Stimulated activated memory B cell treated with anti-CD40 and anti-IgM and Interleukin-4, amounts not matched to agents 10 μg/mL and 1 μg/mL and 100 μg/mL, for 72 hours (primary cell): ENCODE measurements at regions not wholly inside any gene's neighbourhood (a gene's known extent, or its start where the extent isn't known, plus 50 kb on each side); places are given as distances from the start of the nearest gene placed in this dataset.
A peak's percentile ranks its signal among the peaks of the same experiment; 100 is the strongest.

Source experiments
- ATAC-seq: fragments of 150-1000 bp; cut with Tn5 transposase; 2 replicates; pipeline ENCODE4 v1.10.0; 2021
- H3K27ac Mint-ChIP-seq: one replicate; pipeline ENCODE4 v1.8.0; 2022; ENCODE audit warnings: mild to moderate bottlenecking, mixed read lengths
- H3K27me3 Mint-ChIP-seq: one replicate; pipeline ENCODE4 v1.8.0; 2022; ENCODE audit warnings: mixed read lengths
- H3K36me3 Mint-ChIP-seq: one replicate; pipeline ENCODE4 v1.8.0; 2022; ENCODE audit warnings: mixed read lengths
- H3K4me1 Mint-ChIP-seq: one replicate; pipeline ENCODE4 v1.8.0; 2022; ENCODE audit warnings: mixed read lengths
- H3K4me3 Mint-ChIP-seq: one replicate; pipeline ENCODE4 v1.8.0; 2022; ENCODE audit warnings: mild to moderate bottlenecking, moderate library complexity, mixed read lengths
- H3K9me3 Mint-ChIP-seq: one replicate; pipeline ENCODE4 v1.8.0; 2022; ENCODE audit warnings: mixed read lengths

DNA sequence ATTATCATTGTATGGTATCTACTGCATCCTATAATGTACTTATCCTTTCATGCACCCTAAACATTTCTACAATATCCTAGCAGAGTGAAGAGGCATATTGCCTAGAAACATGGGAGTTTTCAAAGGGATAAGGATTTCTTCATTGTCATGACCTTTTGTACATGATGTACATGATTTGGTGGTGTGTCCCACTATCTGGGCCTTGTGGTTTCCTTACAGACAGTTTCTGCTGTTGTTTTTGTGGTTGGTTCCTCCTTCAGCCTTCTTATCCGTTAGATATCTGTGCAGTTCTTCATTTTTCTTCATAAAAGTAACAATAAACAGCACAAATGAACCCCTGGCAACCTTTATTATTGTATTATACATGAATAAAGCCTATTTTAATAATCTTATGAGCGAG, 70.4 kb upstream of the BACH1 start:
- peaks cover 44% of the 10 kb centered on the region for H3K4me1 Mint-ChIP-seq
- no peak overlapping the region for H3K4me3 Mint-ChIP-seq
- no peaks in the 10 kb centered on the region for H3K36me3 Mint-ChIP-seq
- ATAC-seq: no peak
- H3K9me3 Mint-ChIP-seq: peaks cover 3% of the 10 kb centered on the region
- H3K27ac Mint-ChIP-seq: no peak overlapping the region
- H3K27me3 Mint-ChIP-seq: no peaks in the 10 kb centered on the region

DNA sequence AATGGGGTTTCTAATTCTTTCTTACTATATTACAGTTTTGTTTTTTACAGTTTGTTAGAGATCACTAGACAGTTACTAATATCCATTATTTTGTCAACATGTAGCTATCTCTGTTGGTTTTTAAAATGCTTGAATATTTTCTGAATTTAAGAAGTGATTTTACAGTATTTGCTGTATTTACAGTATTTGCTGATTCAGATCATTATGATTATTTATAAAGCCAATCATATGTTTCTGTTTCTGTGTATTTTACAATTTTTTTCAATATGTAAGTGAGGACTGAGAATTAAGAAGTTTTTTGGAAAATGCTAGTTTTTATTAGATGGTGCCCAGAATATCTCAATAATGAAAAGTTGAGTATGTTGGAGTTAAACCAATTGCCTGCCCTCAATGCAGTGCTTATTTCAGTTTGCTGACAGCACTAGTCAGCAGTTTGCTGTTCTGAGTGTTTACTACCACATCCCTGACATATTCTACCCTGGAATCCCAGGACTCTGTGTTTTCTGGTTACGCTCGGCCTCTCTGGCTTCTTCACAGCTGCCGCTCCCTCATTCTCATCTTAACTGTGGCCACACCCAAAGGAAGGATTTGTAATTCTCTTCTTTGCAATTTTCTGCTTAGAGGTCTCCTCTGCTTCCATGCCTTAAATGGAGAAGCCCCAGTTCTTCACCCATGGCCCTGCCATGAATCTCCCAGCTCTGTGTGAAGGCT, 68.0 kb upstream of the BACH1 start:
- Mint-ChIP-seq H3K4me3 (no peak overlapping the region), H3K36me3 (no peaks in the 10 kb centered on the region), H3K27me3 (no peaks in the 10 kb centered on the region), H3K27ac (peak overlapping the region; percentile 36), H3K4me1 (peaks cover 61% of the 10 kb centered on the region), H3K9me3 (no peaks in the 10 kb centered on the region)
- ATAC-seq: no peak

DNA sequence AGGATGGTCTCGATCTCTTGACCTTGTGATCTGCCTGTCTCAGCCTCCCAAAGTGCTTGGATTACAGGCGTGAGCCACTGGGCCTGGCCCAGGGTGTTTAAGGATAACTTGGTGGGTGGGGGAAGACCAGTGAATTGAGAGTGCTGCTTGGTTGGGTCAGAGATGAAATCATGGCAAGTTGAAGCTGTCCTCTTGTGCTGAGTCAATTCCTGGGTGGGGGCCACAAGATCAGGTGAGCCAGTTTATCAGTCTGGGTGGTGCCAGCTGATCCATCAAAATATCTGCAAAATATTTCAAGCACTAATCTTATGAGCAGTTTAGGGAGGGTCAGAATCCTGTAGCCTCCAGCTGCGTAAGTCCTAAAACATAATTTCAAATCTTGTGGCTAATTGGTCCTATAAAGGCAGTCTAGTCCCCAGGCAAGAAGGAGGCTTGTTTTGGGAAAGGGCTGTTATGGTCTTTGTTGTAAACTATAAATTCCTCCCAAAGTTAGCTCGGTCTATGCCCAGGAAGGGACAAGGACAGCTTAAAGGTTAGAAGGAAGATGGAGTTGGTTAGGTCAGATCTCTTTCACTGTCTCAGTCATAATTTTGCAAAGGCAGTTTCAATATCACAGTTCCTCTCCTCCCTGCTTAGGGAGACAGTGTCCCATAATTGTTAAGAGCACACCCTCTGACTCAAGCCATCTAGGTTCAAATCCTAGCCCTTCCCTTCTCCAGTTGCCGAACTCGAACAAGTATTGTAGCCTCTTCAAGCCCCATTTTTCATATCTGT, 66.8 kb upstream of the BACH1 start:
- Mint-ChIP-seq H3K27me3 (no peaks in the 10 kb centered on the region), H3K9me3 (no peaks in the 10 kb centered on the region), H3K4me3 (no peak overlapping the region), H3K4me1 (peaks cover 73% of the 10 kb centered on the region), H3K36me3 (no peaks in the 10 kb centered on the region), H3K27ac (peak overlapping the region; percentile 36)
- no peak for ATAC-seq

DNA sequence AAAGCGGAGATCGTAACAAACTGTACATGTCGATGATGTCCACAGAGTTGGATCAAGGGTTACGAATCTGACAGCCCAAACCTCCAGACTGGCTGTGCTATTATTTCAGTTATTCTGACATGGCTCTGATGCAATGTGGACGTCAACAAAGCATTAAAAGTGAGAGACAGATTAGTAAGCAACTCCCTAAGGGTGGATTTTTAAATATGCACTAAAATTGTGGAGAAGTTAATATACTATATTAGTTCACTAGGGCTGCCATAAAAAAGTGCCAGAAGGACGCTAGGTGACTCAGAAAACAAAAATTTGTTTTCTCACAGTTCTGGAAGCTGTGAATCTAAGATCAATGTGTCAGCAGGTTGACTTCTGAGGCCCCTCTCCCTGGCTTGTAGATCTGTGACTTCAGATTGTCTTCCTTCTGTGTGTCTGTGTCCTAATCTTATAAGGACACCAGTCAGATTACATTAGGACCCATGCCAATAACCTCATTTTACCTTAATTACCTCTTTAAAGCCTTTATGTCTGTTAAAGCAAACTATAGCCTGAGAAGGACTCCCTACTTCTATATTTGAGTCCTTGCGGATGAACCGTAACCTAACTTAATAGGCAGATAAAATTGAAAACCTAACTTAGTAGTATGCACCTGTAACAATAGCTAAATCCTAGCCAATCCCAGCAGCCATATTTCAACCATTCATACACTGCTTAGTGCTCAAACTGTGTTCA, 66.0 kb upstream of the BACH1 start:
- H3K27me3 Mint-ChIP-seq: no peaks in the 10 kb centered on the region
- peak overlapping the region; percentile 83 for H3K27ac Mint-ChIP-seq
- H3K9me3 Mint-ChIP-seq: no peaks in the 10 kb centered on the region
- H3K4me3 Mint-ChIP-seq: peak overlapping the region; percentile 61
- peaks cover 76% of the 10 kb centered on the region for H3K4me1 Mint-ChIP-seq
- no peak for ATAC-seq
- no peaks in the 10 kb centered on the region for H3K36me3 Mint-ChIP-seq

DNA sequence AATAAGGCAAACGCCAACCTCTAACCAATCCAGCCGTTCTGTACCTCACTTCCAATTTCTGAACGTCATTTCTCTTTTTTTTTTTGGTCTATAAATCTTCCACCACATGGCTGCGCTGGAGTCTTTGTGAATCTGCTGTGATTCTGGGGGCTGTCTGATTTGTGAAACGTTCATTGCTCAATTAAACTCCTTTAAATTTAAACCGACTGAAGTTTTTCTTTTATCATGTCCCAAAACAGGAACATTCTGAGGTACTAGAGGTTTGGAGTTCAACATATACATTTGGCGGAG, 65.5 kb upstream of the BACH1 start:
- Mint-ChIP-seq H3K4me1 (peaks cover 79% of the 10 kb centered on the region), H3K4me3 (peak overlapping the region; percentile 61), H3K27me3 (no peaks in the 10 kb centered on the region), H3K27ac (peak overlapping the region; percentile 83), H3K36me3 (no peaks in the 10 kb centered on the region), H3K9me3 (no peaks in the 10 kb centered on the region)
- ATAC-seq: peak; percentile 54

DNA sequence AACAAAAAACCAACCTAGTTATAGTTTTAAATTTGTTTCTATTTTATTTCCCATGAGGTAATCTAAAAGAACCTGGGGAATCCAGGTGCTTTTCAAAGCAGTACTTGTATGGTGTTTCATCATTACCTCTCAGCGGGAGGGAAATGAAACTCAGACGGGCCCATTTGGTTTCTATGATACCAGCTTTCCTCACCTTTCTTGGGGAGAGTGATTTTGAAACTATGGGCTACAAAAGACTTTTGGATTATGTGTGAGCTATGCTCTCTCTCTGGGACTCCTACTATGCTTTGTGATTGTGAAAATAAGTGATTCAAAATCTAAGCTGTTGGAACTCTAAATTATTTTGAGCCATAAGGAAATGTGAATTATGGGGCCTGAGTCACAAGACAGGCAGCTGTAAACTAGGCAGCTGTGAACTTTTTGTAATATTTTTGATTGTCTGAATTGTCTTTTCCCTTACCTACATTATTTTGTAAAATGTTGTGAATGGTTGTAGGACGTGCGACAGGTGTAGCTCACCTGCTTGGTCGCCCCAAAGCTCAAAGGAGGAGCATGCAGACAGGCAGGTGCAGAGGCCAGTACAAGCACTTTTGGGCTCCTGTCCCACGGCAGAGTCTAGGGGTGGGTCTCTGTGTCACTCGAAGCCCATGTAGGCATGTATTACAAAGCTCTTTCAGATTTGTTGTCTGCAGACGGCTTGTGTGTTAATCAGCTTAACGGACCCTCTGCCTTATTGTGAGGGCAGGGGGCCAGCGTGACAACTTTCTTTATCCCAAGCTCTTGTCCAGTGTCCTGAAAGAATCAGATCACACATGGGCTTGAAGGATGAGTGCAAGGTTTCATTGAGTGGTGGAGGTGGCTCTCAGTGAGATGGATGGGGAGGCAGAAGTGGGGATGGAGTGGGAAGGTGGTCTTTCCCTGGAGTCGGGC, 64.8 kb upstream of the BACH1 start:
- Mint-ChIP-seq H3K27ac (peak overlapping the region; percentile 83), H3K9me3 (no peaks in the 10 kb centered on the region), H3K4me3 (peak overlapping the region; percentile 61), H3K4me1 (peaks cover 81% of the 10 kb centered on the region), H3K36me3 (no peaks in the 10 kb centered on the region), H3K27me3 (no peaks in the 10 kb centered on the region)
- ATAC-seq: peak; percentile 90

DNA sequence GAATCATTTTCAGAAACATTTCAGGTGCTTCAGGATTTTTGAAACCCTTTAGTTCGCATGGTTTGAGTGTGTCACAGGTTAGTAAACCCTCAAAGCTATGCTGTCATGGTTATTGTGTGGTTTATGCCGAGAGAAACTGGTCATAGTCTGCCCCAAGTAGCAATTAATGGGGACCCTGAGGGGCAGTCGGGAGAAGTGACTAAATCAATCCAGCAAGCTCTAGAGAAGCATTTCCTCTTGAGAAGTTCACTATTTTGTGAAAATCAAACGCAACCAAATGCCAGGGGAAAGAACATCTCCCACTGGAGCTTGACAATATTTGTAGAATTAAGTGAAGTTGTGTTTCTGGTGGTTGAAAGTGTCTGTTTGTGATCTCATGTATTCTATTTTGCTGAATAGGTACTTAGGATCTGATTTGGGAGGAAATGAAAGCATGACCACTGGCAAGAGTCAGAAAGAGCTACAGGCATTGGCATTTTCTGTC, 63.0 kb upstream of the BACH1 start:
- peak; percentile 70 for ATAC-seq
- Mint-ChIP-seq H3K27me3 (no peaks in the 10 kb centered on the region), H3K4me1 (peaks cover 84% of the 10 kb centered on the region), H3K36me3 (no peaks in the 10 kb centered on the region), H3K9me3 (no peaks in the 10 kb centered on the region), H3K4me3 (peak overlapping the region; percentile 23), H3K27ac (peak overlapping the region; percentile 83)

DNA sequence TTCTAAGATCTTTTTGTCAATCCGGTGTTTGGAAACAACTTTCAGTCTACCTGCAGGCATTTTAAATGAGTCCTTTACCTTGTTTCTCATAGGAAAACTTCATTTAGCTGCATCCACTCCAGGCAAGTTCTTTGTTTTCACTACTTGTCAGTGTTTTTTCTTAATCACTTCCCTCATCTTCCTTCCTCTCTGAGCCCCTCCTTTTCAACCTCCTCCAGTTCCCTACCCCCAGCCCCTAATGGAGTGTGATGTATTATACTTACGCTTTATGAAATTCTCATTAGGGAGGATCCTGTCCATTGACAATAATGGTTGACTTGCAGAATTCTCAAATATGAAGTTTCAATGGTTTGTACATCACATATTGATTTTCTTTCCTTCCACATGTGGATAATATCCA, 62.5 kb upstream of the BACH1 start:
- Mint-ChIP-seq H3K4me1 (peaks cover 79% of the 10 kb centered on the region), H3K27me3 (no peaks in the 10 kb centered on the region), H3K27ac (peak overlapping the region; percentile 83), H3K9me3 (no peaks in the 10 kb centered on the region), H3K4me3 (no peak overlapping the region), H3K36me3 (no peaks in the 10 kb centered on the region)
- ATAC-seq: no peak

DNA sequence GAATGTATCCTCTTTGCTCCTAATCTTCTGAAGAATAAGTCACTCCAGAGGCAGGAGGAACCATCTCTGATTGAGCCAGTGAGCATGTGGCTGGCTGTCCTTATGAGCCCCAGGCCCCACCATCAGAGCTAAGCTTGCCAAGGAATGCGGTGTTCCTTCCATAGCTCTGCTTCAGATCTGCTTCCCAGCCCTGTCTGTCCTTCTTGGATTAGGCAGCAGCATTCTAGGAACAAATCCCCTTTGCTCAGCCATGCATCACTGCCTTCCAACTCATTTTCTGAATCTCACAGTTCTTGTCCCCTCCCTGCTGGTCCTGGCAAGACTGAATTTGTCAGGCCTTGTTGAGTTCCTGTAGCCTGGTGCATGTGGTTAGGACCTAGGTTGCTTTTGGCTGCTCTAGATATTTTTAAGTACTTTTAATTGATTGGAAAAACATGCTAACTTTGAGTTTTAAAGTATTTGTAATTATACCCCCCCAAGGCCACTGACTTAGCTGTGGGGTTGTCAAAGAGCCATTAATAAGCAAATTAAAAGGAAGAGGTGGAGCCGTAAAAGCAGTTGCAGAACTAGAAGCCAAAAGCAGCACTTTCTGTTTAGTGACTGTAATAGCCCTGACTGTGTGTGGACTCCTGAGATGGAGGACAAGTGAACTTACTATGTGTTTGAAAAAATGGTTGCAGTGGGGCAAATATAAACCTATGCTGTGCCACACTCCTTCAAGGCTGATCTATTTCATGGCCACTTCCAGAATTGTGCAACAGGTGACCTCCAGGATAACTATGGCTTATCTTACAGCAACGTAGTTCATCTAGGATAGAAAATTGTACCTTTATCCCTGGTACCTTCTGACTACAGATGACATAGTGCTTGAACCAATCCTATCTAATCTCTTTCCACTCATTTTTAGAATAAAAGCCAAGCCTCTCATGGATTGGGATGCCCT, 61.3 kb upstream of the BACH1 start:
- ATAC-seq: no peak
- H3K27me3 Mint-ChIP-seq: no peaks in the 10 kb centered on the region
- H3K4me3 Mint-ChIP-seq: no peak overlapping the region
- H3K9me3 Mint-ChIP-seq: no peaks in the 10 kb centered on the region
- H3K27ac Mint-ChIP-seq: peak overlapping the region; percentile 33
- H3K36me3 Mint-ChIP-seq: no peaks in the 10 kb centered on the region
- H3K4me1 Mint-ChIP-seq: peaks cover 68% of the 10 kb centered on the region

DNA sequence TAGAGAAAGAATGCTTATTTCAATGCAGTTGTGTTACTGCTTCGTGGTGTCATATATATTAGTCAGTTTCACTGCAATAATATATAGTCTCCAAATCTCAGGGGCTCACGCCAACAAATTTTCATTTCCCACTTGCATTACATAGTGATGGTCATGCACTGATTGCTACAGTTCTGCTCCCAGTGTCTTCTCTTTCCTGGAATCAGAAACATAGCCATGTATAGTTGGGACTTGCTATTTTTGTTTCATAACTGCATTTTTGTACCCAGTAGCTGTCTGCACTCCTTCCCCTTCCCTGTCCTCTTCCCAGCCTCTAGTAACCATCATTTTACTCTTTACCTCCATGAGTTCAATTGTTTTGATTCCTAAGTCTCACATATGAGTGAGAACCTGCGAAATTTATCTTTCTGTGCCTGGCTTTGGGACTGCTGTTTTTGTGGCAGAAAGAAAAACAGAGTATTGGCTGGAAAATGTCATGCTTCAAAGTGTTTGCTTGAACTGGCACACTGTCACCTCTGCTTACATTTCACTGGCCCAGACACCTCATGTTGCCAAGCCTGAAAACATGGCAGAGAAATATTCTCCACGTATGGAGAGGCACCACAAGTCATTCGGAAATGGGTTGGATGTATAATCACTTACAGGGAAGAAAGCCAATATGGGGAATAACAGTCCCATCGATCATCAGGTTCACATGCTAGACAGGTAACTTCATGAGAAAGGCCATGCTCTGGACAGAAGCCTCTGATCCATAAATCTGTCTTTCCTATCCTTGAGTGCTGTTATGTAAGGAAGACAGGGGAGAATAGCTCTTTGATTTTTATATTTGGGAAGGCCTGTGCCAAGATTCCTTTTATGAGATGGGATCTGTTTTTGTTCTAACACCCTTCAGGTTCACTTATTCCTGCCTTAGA, 60.4 kb upstream of the BACH1 start:
- Mint-ChIP-seq H3K27ac (peak overlapping the region; percentile 33), H3K27me3 (no peaks in the 10 kb centered on the region), H3K4me3 (no peak overlapping the region), H3K4me1 (peaks cover 58% of the 10 kb centered on the region), H3K9me3 (no peaks in the 10 kb centered on the region), H3K36me3 (no peaks in the 10 kb centered on the region)
- no peak for ATAC-seq

DNA sequence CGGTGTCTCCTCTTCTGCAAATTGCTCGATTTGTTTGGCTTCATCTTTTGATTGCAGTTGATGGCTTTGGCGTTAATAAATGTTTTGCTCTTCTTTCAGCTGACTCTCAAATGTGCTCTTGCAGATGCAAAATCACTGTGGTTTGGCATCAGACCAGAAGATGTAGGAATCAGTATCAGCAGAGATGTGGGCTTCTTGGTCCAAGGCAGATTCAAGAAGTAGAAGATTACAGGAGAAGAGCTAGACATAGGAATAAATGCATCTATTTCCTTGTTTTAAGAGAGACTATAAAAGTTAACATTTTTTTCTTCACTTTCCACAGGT, 59.8 kb upstream of the BACH1 start:
- no peak for ATAC-seq
- Mint-ChIP-seq H3K36me3 (no peaks in the 10 kb centered on the region), H3K27ac (no peak overlapping the region), H3K4me3 (no peak overlapping the region), H3K27me3 (no peaks in the 10 kb centered on the region), H3K4me1 (peaks cover 52% of the 10 kb centered on the region), H3K9me3 (no peaks in the 10 kb centered on the region)

DNA sequence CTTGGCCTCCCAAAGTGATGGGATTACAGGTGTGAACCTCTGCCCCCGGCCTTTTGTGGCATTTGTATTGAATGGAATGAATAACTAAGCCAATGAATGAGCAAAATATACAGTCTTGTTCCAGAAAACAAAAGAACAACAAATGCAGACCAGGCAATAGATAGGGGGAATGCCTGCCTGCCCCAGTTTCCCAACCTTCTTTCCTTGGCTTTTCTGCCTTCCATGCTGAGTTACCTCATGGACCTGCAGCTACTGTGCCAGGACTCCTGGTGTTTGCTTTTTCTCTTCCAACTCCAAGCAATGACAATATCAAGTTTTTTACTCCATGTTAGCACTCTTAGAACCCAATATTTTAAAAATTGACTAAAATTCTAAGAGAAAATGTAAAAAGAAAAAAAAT, 58.6 kb upstream of the BACH1 start:
- no peaks in the 10 kb centered on the region for H3K9me3 Mint-ChIP-seq
- no peaks in the 10 kb centered on the region for H3K36me3 Mint-ChIP-seq
- no peak overlapping the region for H3K4me3 Mint-ChIP-seq
- no peaks in the 10 kb centered on the region for H3K27me3 Mint-ChIP-seq
- H3K4me1 Mint-ChIP-seq: peaks cover 41% of the 10 kb centered on the region
- ATAC-seq: no peak
- no peak overlapping the region for H3K27ac Mint-ChIP-seq

DNA sequence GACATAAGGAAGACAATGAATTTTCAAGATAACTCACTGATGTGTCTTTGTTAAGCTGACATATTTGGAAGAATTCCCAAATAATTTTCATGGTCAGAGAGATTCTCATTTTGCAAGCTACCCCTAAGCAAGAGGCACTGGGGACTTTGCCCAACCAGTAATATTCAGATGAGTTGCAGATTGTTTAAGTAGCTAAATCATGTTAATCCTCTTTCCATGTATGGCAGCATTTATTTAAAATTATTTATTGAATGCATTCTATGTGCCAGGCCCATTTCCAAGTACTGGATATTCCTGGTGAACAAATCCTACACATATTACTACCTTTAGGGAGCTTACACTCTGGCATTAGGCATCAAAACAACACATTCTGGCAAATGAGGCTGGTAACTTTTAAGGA, 56.5 kb upstream of the BACH1 start:
- H3K4me1 Mint-ChIP-seq: peaks cover 27% of the 10 kb centered on the region
- H3K36me3 Mint-ChIP-seq: no peaks in the 10 kb centered on the region
- H3K27me3 Mint-ChIP-seq: no peaks in the 10 kb centered on the region
- H3K9me3 Mint-ChIP-seq: no peaks in the 10 kb centered on the region
- no peak for ATAC-seq
- no peak overlapping the region for H3K4me3 Mint-ChIP-seq
- no peak overlapping the region for H3K27ac Mint-ChIP-seq
